ENCODE measurements at regions not wholly inside any gene's neighbourhood (a gene's known extent, or its start where the extent isn't known, plus 50 kb on each side); places are given as distances from the start of the nearest gene placed in this dataset.
"Not testable (repeated sequence)": the region's sequence is repeated elsewhere in the genome, so short reads cannot be mapped to it uniquely, and the experiment has no call there.

DNA sequence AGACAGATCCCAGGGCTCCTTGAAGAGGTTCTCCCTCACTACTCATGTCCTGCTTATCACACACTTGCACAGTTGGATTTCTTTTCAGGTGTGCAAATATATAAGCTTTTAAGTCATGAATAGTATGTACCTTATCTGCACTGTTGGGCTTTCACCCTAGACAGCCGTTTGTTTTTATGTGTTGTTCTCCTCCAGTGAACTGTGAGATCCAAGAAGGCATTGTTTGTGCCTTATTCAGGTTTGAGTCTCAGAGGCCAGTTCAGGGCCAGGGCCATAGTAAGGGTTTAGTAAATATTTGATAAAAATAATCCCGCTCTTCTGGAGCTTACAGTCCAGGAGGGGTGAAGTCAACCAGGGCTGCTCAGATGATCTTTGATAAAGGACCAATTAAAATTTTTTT lies 480.0 kb downstream of the TMEM38B start:
- H3K9me3 Mint-ChIP-seq: peaks cover 3% of the 10 kb centered on the region
- no peak for ATAC-seq
- no peaks in the 10 kb centered on the region for H3K36me3 Mint-ChIP-seq

DNA sequence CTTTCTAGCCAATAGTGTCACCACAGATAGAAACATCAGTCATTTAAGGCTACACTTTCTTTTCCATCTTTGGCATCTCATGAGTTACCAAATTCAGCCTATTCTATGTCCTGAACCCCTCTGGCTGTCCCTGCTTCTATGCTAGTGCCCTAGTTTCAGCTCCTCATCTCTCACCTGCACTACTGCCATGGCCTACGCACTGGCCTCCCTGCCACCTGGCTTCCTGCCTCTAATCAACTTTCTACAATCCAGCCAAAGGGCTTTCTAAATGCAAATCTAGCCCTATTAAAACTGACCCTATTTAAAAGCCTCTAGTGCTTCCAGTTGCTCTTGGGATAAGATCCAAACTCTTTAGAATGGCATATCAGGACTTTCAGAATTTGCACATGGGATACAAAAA lies 482.9 kb downstream of the TMEM38B start:
- Mint-ChIP-seq H3K36me3 (no peaks in the 10 kb centered on the region), H3K27ac (no peak overlapping the region), H3K4me3 (no peak overlapping the region), H3K9me3 (peaks cover 3% of the 10 kb centered on the region), H3K27me3 (no peaks in the 10 kb centered on the region), H3K4me1 (no peaks in the 10 kb centered on the region)
- ATAC-seq: no peak

More for the DNA sequence above, 480.0 kb downstream of the TMEM38B start:
- no peak overlapping the region for H3K27ac Mint-ChIP-seq
- no peaks in the 10 kb centered on the region for H3K27me3 Mint-ChIP-seq
- H3K4me3 Mint-ChIP-seq: no peak overlapping the region
- no peaks in the 10 kb centered on the region for H3K4me1 Mint-ChIP-seq

DNA sequence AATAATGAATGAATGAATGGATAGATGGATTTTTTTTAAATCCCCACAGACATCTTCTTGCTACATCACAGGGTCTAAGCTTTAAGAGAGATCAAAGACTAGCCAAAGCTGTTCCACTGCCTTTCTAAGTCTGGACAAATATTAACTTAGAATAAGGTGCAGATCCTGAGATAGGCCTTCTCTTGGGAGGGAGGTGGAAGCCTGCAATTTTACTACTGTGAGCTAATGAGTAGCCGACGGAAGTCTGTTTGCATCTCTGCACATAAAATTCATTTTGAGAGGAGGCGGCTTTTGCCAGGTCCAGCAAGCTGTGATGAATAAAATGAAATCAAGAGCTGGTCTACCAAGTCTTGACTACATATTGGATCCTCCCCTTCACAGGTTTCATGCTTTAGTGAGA lies 484.9 kb downstream of the TMEM38B start:
- Mint-ChIP-seq H3K9me3 (peaks cover 3% of the 10 kb centered on the region), H3K4me3 (no peak overlapping the region), H3K27ac (no peak overlapping the region), H3K36me3 (no peaks in the 10 kb centered on the region), H3K27me3 (no peaks in the 10 kb centered on the region), H3K4me1 (no peaks in the 10 kb centered on the region)
- no peak for ATAC-seq

DNA sequence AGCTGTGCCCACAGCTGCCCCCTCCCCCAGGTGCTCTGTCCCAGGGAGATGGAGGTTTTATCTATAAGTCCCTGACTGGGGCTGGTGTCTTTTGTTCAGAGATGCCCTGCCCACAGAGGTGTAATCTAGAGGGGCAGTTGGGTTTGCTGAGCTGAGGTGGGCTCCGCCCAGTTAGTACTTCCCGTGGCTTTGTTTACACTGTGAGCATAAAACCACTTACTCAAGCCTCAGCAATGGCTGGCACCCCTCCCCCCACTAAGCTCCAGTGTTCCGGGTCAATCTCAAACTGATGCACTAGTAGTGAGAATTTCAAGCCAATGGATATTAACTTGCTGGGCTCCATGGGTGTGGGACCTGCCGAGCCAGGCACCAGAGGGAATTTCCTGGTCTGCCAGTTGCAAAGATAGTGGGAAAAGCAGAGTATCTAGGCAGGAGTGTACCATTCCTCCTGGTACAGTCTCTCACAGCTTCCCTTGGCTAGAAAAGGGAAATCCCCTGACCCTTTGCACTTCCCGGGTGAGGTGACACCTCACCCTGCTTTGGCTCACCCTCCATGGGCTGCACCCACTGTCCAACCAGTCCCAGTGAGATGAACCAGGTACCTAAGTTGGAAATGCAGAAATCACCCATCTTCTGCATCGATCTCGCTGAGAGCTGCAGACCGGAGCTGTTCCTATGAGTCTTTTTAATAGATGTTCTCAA lies 509.6 kb downstream of the TMEM38B start:
- H3K4me3 Mint-ChIP-seq, H3K36me3 Mint-ChIP-seq, H3K27ac Mint-ChIP-seq, H3K4me1 Mint-ChIP-seq, ATAC-seq, H3K27me3 Mint-ChIP-seq: not testable (repeated sequence)
- peaks cover 33% of the 10 kb centered on the region for H3K9me3 Mint-ChIP-seq

DNA sequence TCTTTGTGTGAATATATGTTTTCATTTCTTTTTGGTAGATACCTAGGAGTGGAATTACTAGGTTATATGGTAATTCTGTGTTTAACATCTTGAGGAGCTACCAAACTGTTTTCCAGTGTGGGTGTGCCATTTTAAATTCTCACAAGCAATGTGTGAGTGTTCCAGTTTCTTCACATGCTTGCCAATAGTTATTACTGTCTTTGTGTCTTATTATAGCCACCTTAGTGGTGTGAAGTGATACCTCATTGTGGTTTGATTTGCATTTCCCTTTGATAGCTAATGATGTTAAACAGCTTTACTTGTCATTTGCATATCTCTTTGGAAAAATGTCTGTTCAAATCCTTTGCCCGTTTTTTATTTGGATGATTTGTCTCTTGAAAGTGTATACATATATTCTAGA lies 513.0 kb downstream of the TMEM38B start:
- Mint-ChIP-seq H3K36me3 (no peaks in the 10 kb centered on the region), H3K4me1 (no peaks in the 10 kb centered on the region), H3K27ac (no peak overlapping the region), H3K9me3 (peaks cover 19% of the 10 kb centered on the region), H3K27me3 (no peaks in the 10 kb centered on the region), H3K4me3 (no peak overlapping the region)
- ATAC-seq: no peak

DNA sequence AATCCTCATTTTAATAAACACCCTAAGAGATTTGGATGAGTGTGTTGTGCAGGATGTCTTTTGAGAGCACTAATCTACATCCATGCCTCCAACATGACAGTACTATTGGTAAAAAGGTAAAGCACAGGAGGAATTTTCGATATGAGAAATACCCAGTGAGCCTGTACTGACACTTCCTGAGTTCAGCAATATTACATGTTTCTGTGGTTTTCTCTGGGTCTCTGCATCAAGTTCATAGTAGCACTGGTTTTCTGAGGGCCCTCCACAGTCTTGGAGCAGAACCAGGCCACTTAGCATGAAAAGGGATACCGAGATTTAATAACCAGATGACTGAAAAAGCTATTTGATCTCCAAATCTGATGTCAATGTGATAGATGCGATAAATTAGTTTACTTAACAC lies 524.1 kb downstream of the TMEM38B start:
- Mint-ChIP-seq H3K27ac (no peak overlapping the region), H3K4me1 (no peaks in the 10 kb centered on the region), H3K27me3 (no peaks in the 10 kb centered on the region), H3K36me3 (no peaks in the 10 kb centered on the region), H3K9me3 (no peaks in the 10 kb centered on the region), H3K4me3 (no peak overlapping the region)
- ATAC-seq: no peak

DNA sequence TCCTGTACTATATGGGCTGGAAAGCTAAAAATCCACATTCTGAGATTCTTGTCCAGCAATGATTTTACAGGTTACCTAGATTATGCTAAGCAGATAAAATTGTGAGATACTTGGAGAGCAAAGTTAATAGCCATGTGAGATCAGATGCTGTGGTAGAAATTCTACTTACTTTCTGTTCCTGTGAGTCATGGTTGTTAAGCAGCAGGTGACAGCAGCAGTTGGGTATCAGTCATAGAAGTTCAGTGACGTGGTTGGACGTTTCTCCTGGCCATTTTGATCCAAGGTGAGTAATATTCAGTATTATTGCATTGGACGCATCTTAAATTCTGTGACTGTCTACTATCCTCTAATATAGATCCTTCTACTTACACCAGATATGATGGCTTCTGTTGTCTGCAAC lies 524.5 kb downstream of the TMEM38B start:
- Mint-ChIP-seq H3K27ac (no peak overlapping the region), H3K4me3 (no peak overlapping the region), H3K4me1 (no peaks in the 10 kb centered on the region), H3K27me3 (no peaks in the 10 kb centered on the region), H3K9me3 (no peaks in the 10 kb centered on the region), H3K36me3 (no peaks in the 10 kb centered on the region)
- ATAC-seq: no peak

DNA sequence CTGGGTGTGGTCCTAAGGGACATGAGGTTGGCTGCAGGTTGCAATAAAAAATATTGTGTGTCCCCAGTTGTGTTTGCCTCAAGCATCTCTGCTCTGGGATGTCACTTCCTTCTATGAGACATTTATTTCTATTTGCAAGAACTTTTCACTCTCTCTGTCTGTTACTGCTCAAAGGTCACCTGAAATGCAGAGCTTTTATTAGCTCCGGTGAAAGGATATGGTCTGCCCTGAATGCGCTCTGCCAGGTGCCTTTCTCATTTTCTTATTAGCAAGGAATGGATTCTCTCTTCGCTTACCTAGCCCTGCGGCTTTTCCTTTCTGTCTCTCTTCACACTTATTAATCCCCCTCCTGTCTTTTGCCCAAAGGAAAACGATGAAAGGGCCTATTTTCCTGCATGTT lies 526.1 kb downstream of the TMEM38B start:
- Mint-ChIP-seq H3K36me3 (no peaks in the 10 kb centered on the region), H3K4me3 (no peak overlapping the region), H3K27me3 (no peaks in the 10 kb centered on the region), H3K4me1 (no peaks in the 10 kb centered on the region), H3K9me3 (no peaks in the 10 kb centered on the region), H3K27ac (no peak overlapping the region)
- no peak for ATAC-seq

DNA sequence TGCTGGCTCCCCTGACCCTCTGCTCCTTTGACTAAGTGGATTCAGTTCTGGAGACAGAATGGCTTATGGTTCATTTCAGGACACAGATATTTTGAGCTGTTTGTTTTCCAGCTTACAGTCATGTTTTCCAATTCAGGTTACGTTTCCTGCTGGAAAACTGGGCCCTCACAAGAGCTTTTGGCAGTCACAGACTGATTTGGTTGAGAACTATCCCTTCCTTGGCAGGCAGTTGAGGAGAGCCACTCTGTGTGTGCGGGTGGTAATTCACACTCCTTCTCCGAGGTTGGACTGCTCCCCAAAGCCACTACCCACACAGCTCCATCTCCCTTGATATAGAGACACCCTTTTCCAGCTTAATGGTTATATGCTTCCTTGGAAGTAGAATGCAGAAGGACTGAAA lies 534.5 kb downstream of the TMEM38B start:
- Mint-ChIP-seq H3K4me1 (no peaks in the 10 kb centered on the region), H3K4me3 (no peak overlapping the region), H3K27ac (no peak overlapping the region), H3K36me3 (no peaks in the 10 kb centered on the region), H3K9me3 (peaks cover 5% of the 10 kb centered on the region), H3K27me3 (no peaks in the 10 kb centered on the region)
- no peak for ATAC-seq

DNA sequence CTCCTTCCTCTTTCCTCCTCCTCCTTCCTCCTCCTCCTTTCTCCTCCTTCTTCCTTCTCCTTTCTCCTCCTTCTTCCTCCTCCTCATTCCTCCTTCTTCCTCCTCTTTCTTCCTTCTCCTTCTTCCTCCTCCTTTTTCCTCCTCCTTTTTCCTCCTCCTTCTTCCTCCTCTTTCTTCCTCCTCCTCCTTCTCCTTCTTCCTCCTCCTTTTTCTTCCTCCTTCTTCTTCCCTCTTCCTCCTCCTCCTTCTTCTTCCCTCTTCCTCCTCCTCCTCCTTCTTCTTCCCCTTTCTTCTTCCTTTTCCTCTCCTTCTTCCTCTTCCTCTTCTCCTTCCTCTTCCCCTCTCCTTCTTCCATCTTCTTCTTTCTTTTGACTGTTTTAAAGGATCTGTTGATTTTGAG lies 538.8 kb downstream of the TMEM38B start:
- Mint-ChIP-seq H3K27ac (no peak overlapping the region), H3K4me3 (no peak overlapping the region), H3K27me3 (no peaks in the 10 kb centered on the region), H3K9me3 (peaks cover 5% of the 10 kb centered on the region), H3K36me3 (no peaks in the 10 kb centered on the region), H3K4me1 (no peaks in the 10 kb centered on the region)
- ATAC-seq: no peak

DNA sequence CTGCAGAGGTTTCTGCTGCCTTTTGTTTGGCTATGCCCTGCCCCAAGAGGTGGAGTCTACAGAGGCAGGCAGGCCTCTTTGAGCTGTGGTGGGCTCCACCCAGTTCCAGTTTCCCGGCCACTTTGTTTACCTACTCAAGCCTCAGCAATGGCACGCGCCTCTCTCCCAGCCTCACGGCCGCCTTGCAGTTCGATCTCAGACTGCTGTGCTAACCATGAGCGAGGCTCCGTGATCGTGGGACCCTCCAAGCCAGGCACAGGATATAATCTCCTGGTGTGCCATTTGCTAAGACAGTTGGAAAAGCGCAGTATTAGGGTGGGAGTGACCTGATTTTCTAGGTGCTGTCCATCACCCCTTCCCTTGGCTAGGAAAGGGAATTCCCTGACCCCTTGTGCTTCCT lies 566.6 kb downstream of the TMEM38B start:
- not testable (repeated sequence) for H3K27me3 Mint-ChIP-seq, H3K9me3 Mint-ChIP-seq, H3K36me3 Mint-ChIP-seq, H3K27ac Mint-ChIP-seq, H3K4me3 Mint-ChIP-seq, ATAC-seq, H3K4me1 Mint-ChIP-seq

DNA sequence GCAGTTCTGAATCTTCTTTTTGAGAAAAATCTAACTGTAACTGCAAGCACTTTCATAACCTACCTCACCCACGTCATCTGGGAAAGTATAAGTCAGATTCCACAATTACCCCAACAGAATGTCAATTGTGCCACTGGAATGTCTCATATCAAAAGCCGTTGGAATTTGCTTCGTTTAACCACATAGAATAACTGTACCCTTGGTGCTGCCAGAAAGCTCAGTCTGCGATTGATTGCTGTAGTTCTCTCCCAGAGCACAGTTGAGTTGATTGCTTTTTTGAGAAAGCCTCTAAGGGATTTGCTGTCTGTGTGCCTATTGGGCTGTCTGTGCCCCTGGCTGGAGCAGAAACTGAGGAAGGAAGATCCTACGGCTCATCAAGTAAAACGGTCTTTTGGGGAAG lies 583.6 kb downstream of the TMEM38B start:
- Mint-ChIP-seq H3K4me1 (no peaks in the 10 kb centered on the region), H3K36me3 (no peaks in the 10 kb centered on the region), H3K9me3 (peaks cover 3% of the 10 kb centered on the region), H3K4me3 (no peak overlapping the region), H3K27ac (no peak overlapping the region), H3K27me3 (no peaks in the 10 kb centered on the region)
- ATAC-seq: no peak

DNA sequence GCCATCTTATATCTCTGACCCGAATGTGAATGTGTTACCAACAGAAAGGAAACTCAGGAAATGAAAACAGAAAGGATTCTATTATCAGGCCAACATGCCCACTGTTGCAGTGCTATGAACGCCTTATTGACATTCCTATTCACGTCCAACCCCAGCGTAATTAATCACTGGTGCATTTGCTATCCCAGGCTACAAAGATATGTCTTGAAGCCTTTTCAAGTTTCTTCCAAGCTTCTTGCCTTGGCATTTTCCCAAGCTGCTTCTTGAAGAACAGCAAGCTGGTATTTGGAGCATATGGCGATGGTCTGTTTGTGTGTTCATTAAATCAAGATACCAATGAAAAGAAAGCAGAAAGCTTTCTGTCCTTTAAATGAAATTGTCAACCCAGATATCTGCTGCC lies 579.2 kb upstream of the ZNF462 start:
- Mint-ChIP-seq H3K9me3 (no peaks in the 10 kb centered on the region), H3K4me3 (no peak overlapping the region), H3K36me3 (no peaks in the 10 kb centered on the region), H3K27me3 (no peaks in the 10 kb centered on the region), H3K27ac (no peak overlapping the region), H3K4me1 (no peaks in the 10 kb centered on the region)
- ATAC-seq: no peak

DNA sequence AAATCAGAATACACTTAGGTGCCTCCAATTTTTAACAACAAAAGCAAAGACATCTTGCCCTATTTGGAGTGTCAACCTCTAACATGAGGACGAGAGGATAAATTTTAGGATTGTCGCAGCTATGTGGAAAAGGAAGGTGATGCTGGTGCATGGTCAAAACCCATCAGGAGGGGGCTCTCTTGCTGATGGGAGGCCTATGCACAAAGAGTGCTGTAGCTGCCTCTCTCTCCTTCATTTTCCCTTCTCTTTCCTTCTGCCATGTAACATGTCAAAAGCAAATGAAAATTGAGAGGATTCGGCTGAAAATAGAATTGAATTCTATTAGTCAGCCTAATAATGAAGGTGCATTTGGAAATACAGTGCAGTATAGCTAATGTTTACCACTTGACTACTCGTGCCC lies 578.7 kb upstream of the ZNF462 start:
- no peaks in the 10 kb centered on the region for H3K9me3 Mint-ChIP-seq
- no peaks in the 10 kb centered on the region for H3K36me3 Mint-ChIP-seq
- no peaks in the 10 kb centered on the region for H3K27me3 Mint-ChIP-seq
- H3K4me1 Mint-ChIP-seq: no peaks in the 10 kb centered on the region
- no peak overlapping the region for H3K27ac Mint-ChIP-seq
- no peak overlapping the region for H3K4me3 Mint-ChIP-seq
- no peak for ATAC-seq

DNA sequence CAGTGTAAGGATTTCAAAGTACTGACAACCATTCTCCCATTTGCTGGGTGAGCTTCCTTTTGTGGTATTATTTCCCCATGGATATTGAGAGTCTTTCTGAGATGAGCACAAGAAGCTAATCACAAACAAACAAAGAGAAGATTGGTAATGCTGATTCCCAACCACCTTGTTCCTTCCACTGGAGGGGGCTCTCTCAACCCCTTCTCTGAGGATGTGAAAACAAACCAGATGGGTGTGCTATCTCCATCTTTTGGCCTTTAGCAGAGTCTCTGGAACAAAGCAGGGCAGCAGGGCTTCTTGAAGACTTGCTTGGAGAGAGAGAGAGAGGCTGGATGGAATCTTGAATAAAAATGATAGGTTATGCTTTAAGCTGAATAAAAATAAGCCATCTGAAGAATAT lies 576.7 kb upstream of the ZNF462 start:
- Mint-ChIP-seq H3K4me3 (no peak overlapping the region), H3K4me1 (no peaks in the 10 kb centered on the region), H3K27me3 (no peaks in the 10 kb centered on the region), H3K36me3 (no peaks in the 10 kb centered on the region), H3K9me3 (no peaks in the 10 kb centered on the region), H3K27ac (no peak overlapping the region)
- ATAC-seq: no peak

DNA sequence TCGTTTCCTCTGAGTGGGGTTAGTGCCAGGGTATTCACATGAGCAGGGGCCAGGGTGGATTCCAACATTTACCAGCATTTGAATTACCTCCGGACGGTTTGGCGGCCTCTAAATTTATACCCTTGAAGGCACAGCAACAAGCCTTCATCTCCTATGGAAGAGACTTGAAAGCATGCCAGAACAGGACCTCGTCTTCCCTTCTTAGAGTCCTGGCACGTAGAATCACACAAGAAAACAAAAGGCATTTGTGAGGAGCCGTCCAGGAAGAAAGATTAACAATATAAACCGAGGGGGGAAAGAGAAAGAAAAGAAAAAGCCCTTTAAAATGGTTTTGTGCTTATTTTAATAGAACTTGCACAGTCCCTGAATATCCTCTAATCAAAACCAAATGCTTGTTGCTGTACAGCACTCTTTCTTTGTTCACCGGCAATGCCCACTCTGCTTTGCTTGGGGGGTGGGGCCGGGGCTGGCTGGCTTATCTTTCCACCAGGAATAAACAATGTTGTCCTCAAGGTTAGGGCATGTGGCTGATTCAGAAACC lies 575.8 kb upstream of the ZNF462 start:
- Mint-ChIP-seq H3K4me3 (no peak overlapping the region), H3K9me3 (no peaks in the 10 kb centered on the region), H3K4me1 (no peaks in the 10 kb centered on the region), H3K27ac (no peak overlapping the region), H3K27me3 (no peaks in the 10 kb centered on the region), H3K36me3 (no peaks in the 10 kb centered on the region)
- ATAC-seq: no peak

DNA sequence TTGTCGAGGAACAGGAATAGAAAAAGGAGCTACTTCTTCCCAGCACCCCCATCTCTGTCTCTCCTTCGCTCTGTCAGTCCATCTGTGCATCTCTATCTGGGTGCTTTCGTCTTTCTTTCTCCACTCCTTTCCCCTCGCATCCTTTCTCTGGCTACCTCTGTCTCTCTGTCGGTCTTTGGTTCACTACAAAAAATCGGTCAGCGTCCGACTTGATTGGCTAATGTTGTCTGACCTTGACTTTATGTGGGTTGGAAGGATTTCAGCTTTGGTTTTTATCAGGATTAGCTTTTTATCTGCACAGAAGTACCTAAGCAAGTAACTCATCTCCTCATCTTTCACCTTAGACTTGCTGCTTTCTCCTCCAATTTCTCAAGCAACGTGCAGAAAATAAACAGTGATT lies 575.2 kb upstream of the ZNF462 start:
- H3K9me3 Mint-ChIP-seq: no peaks in the 10 kb centered on the region
- no peaks in the 10 kb centered on the region for H3K36me3 Mint-ChIP-seq
- H3K4me1 Mint-ChIP-seq: no peaks in the 10 kb centered on the region
- H3K27me3 Mint-ChIP-seq: no peaks in the 10 kb centered on the region
- ATAC-seq: no peak
- H3K4me3 Mint-ChIP-seq: no peak overlapping the region
- H3K27ac Mint-ChIP-seq: no peak overlapping the region

Measured in stimulated activated memory B cell treated with anti-CD40 and anti-IgM and Interleukin-4, amounts not matched to agents 10 μg/mL and 1 μg/mL and 100 μg/mL, for 72 hours (primary cell).